LoVo (cell line): ENCODE measurements at regions not wholly inside any gene's neighbourhood (a gene's known extent, or its start where the extent isn't known, plus 50 kb on each side); places are given as distances from the start of the nearest gene placed in this dataset.

Source experiments
- DNase-seq: peaks from one replicate; pipeline ENCODE4 v3.0.0-alpha.2; 2016; ENCODE audit warnings: low spot score

DNA sequence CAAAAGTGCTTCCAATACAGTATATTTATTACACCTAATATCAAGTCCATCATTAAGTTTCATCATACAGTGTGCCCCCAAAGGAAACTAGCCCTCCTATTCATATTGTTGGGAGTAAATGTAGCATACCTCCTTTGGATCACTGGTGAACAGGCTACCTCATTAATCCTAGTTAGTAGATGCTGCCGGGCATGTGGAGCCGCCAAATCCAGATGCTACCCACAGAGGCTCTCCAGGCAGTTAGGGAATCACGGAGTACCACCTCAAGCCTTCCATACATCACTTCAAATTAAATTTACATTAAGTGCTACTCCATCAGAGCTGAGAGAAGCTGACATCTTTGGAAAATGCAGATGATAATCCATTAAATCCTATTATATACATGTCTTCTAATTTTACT, 121.7 kb upstream of the FOXD3 start:
- no peak for DNase-seq

GRCh38 chr1:63203641-63204040, 118.7 kb upstream of the FOXD3 start:
- no peak for DNase-seq

- no peak for DNase-seq
Measured at GRCh38 chr1:63205776-63206175, 116.6 kb upstream of the FOXD3 start.

DNA sequence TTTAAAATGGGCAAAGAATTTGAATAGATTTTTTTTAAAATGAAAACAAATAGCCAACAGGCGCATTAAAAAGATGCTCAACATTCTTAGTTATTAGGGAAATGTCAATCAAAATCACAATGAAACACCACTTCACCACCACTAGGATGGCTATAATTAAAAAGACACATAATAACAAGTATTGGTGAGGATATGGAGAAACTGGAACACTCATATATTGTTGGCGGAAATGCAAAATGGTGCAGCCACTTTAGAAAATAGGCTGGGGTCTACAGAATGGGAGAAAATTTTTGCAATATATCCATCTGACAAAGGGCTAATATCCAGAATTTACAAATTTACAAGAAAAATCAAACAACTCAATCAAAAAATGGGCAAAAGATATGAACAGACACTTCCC, 107.8 kb upstream of the FOXD3 start:
- no peak for DNase-seq

GRCh38 chr1:63223426-63223825, 98.9 kb upstream of the FOXD3 start:
- no peak for DNase-seq

GRCh38 chr1:63230722-63231121, 91.6 kb upstream of the FOXD3 start:
- DNase-seq, result no peak

- no peak for DNase-seq
Measured at GRCh38 chr1:63238721-63239120, 83.6 kb upstream of the FOXD3 start.

GRCh38 chr1:63245186-63245585, 77.2 kb upstream of the FOXD3 start:
- DNase-seq, result no peak

DNA sequence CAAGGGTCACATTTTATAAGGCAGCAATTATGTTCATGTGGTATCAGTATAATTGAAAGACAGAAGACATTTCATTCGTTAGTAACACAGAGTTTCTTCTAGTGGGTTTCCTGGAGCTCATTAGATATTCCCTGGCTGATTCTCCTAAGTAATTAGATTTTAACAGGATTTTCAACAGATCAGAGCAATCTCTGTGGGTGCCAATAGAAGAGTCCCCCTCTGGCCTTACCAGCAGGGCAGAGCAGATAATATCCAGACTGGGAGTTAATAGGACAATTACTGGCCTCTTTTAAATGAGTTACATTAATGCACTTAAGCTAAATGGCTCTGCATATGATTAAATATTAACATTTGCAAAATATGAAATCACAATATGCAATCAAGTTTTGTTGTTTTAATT, 74.2 kb upstream of the FOXD3 start:
- DNase-seq, result no peak

- DNase-seq, result no peak
Measured at GRCh38 chr1:63255153-63255552, 67.2 kb upstream of the FOXD3 start.

DNA sequence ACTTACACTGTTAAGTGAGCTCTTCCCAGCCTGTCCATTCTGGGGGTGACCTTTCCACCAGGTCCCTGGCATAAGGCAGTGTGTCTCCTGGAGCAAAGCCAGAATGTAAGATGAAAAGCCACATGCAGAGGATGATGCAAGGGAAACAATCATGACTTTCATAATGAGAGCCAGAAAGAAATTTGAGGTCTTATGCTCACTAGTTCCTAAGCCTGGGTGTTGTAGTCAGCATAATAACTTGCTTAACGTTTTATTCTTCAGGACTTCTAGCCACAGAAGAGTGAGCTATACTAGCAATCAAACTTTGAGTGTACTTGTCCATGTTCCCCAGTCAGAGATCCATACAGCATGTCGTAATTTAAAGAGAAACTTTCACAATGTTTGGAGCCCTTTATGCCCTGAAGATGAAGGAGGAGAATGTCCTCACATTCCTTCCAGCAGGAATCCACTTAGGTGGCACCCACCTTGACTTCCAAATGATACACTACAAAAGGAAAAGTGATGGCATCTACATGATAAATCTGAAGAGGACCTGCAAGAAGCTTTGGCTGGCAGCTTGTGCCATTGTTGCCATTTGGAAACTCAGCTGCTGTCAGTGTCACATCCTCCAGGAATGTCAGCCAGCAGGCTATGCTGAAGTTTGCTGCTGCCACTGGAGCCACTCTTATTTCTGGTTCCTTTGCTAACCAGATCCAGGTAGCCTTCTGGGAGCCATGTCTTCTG, 60.5 kb upstream of the FOXD3 start:
- DNase-seq, result no peak

GRCh38 chr1:63262459-63262770, 60.0 kb upstream of the FOXD3 start:
- DNase-seq, result no peak

- no peak for DNase-seq
Measured at GRCh38 chr1:63264161-63264560, 58.2 kb upstream of the FOXD3 start.

GRCh38 chr1:63266857-63267256, 55.5 kb upstream of the FOXD3 start:
- DNase-seq, result no peak

- DNase-seq, result no peak
Measured at GRCh38 chr1:63268876-63269275, 53.5 kb upstream of the FOXD3 start.

DNA sequence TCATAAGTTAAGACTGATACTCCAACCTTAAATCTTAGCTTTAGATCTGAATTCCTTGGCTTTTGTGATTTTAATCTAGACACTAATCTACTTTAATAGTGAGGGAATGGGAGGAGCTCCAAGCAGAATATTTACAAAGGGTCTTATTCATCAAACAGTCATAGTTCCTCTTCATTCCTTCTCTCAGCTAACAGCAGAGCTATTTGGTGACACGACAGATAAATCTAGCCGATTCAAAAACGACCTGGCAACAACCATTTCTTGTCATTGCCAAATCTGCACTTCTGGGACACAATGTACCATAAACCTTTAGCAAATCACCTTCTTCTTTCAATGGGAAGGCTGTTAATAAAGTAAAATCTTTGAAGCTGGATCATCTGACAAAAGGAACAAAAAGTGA, 52.8 kb upstream of the FOXD3 start:
- DNase-seq, result no peak
